WERI-Rb-1 (cell line): ENCODE measurements at regions not wholly inside any gene's neighbourhood (a gene's known extent, or its start where the extent isn't known, plus 50 kb on each side); places are given as distances from the start of the nearest gene placed in this dataset.

Experiments
- DNase-seq: peaks from one replicate; pipeline ENCODE4 v3.0.0-alpha.2; 2020
- H3K27ac ChIP-seq: fragments of 250-450 bp; sonication (Bioruptor Pico); 2 replicates; pipeline ENCODE4 v1.5.1; 2020; ENCODE audit warnings: mild to moderate bottlenecking, moderate library complexity
- H3K27me3 ChIP-seq: fragments of 250-450 bp; sonication (Bioruptor Pico); 2 replicates; pipeline ENCODE4 v1.5.1; 2021; ENCODE audit warnings: mild to moderate bottlenecking, low read depth, moderate library complexity; ENCODE audit not compliant: insufficient read depth, severe bottlenecking
- H3K36me3 ChIP-seq: fragments of 250-450 bp; sonication (Bioruptor Pico); 2 replicates; pipeline ENCODE4 v1.5.1; 2020; ENCODE audit warnings: mild to moderate bottlenecking, moderate library complexity
- H3K4me3 ChIP-seq: 2 replicates; pipeline ENCODE4 v1.5.1; 2011; ENCODE audit warnings: low read depth, mild to moderate bottlenecking, control low read depth, low read length
- H3K9me3 ChIP-seq: fragments of 250-450 bp; sonication (Bioruptor Pico); 2 replicates; pipeline ENCODE4 v1.5.1; 2021; ENCODE audit warnings: mild to moderate bottlenecking, moderate library complexity; ENCODE audit not compliant: severe bottlenecking
- TF ChIP-seq, protein P1 (sequence below): IDR thresholded peaks from 2 replicates; pipeline ENCODE4 v1.5.1; 2011; ENCODE audit warnings: low read depth, mild to moderate bottlenecking, control low read depth, inconsistent platforms, low read length

DNA sequence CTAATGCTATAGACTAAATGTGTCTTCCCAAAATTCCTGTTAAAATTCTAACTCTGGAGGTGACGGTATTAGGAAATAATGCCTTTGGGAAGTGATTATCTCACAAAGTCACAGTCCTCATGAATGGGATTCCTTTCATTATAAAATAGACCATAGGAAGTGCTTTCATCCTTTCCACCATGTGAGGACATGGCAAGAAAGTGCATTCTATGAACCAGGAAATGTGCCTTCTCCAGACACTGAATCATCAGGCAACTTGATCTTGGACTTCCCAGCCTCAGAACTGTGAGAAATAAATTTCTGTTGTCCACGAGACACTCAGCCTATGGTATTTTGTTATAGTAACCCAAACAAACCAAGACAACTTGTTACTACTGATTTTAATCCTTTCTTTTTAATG lies 582.4 kb upstream of the C9orf72 start:
- H3K27me3 ChIP-seq = no peaks in the 10 kb centered on the region
- no peak overlapping the region for H3K27ac ChIP-seq
- TF ChIP-seq, protein P1, sequence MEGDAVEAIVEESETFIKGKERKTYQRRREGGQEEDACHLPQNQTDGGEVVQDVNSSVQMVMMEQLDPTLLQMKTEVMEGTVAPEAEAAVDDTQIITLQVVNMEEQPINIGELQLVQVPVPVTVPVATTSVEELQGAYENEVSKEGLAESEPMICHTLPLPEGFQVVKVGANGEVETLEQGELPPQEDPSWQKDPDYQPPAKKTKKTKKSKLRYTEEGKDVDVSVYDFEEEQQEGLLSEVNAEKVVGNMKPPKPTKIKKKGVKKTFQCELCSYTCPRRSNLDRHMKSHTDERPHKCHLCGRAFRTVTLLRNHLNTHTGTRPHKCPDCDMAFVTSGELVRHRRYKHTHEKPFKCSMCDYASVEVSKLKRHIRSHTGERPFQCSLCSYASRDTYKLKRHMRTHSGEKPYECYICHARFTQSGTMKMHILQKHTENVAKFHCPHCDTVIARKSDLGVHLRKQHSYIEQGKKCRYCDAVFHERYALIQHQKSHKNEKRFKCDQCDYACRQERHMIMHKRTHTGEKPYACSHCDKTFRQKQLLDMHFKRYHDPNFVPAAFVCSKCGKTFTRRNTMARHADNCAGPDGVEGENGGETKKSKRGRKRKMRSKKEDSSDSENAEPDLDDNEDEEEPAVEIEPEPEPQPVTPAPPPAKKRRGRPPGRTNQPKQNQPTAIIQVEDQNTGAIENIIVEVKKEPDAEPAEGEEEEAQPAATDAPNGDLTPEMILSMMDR = no peak
- H3K36me3 ChIP-seq = no peaks in the 10 kb centered on the region
- no peak overlapping the region for H3K4me3 ChIP-seq
- H3K9me3 ChIP-seq = no peaks in the 10 kb centered on the region
- DNase-seq = no peak

DNA sequence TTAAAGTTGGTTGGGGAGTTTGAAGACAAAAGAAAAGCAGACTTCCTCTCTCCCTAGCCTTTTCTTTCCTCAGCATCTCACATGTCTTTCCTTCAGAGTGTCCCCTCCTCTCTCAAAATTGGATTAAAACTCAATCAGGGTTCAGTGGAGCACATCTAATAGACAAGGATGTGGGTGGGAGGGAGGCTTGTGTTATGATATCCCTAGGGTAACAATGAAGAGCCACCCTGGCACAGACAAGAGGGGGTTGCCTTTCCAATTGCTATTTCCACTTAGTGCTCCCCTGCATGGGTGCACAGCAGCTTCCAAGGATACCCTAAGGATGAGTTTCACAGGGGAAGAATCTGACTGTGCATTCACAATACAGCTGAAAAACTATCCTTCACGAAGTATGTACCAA lies 585.2 kb upstream of the C9orf72 start:
- Histone ChIP-seq H3K27me3 (no peaks in the 10 kb centered on the region), H3K9me3 (no peaks in the 10 kb centered on the region), H3K27ac (no peak overlapping the region), H3K4me3 (no peak overlapping the region), H3K36me3 (no peaks in the 10 kb centered on the region)
- TF ChIP-seq, protein P1 = no peak
- DNase-seq = no peak

DNA sequence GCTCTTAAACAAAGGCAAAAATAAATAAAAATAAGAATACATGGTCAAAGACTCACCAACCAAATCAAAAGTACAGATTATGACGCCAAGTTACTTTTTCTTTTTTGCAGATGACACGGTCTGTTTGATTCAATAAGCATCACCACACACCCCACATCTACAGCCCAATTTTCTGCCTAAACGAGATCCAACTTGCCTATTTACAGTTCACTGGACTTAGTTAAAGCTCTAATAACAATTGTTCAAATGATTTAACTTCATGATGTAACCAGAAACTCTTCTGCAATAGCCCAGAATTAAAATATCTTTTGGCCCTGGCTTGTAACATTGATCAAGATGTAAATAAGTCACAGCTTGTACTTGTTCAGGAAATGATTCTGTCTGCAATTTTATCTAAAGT lies 590.3 kb upstream of the C9orf72 start:
- no peak for DNase-seq
- H3K4me3 ChIP-seq = no peak overlapping the region

DNA sequence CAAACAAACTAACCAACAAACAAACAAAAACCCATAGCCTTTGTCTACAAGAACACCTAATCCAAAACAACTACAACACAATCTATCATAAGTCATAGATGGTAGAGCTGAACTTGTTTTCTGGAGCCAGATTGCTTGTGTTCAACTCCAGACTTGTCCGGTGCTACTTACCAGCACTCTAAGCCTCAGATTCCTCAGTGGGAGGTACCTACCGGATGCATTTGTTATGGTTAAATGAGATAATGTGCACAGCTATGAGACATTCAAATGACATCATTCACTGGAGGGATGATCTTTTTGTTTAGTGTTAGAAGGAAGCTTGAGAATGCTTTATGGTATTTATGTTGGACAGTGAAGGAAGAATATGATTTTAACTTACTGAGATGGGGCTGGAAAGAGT lies 592.9 kb upstream of the C9orf72 start:
- Histone ChIP-seq H3K4me3 (no peak overlapping the region), H3K36me3 (no peaks in the 10 kb centered on the region), H3K9me3 (no peaks in the 10 kb centered on the region), H3K27me3 (no peaks in the 10 kb centered on the region), H3K27ac (no peak overlapping the region)
- DNase-seq = no peak
- TF ChIP-seq, protein P1 = no peak

More for the DNA sequence above, 590.3 kb upstream of the C9orf72 start:
- Histone ChIP-seq H3K9me3 (no peaks in the 10 kb centered on the region), H3K27me3 (no peaks in the 10 kb centered on the region), H3K36me3 (no peaks in the 10 kb centered on the region), H3K27ac (no peak overlapping the region)
- TF ChIP-seq, protein P1 = no peak

DNA sequence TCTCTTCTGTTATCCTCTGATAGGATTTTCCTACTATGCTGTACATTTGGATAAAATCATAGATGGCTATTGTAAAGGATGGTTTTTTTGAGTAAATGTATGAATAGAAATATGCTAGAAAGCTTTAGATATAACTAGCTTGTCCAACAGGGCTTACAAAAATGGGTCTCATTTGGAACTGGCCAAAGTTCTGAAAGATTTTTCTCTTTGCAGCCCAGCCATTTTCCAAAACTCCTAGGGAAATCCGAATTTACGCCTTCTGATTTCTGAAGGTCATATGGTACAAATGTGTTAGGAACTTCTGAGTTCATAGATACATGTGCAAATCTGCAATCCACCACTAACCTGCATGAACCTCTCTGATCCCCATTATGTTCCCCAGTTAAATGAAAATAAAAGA lies 603.9 kb upstream of the C9orf72 start:
- no peaks in the 10 kb centered on the region for H3K36me3 ChIP-seq
- no peak for DNase-seq
- no peaks in the 10 kb centered on the region for H3K27me3 ChIP-seq
- no peak overlapping the region for H3K4me3 ChIP-seq
- no peak overlapping the region for H3K27ac ChIP-seq
- H3K9me3 ChIP-seq = no peaks in the 10 kb centered on the region
- TF ChIP-seq, protein P1 = no peak

DNA sequence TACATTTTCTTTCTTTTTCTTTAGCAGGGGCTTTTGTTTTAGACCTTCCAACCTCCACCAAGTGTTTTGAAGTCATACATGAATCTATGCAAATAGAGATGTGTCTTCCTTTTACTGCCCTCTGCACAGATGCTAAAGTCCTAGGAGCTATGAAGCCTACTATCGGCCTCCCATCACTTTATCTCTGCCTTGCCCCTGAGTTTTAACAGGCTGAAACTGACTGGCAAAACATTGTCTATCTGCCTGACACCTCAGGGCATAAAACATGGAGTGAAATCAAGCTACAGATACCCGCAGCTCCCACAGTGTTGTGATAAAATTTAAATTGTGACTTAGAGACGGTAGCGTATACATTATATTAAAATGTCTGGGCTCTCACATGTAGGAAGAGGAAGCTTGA lies 604.6 kb upstream of the C9orf72 start:
- DNase-seq = no peak
- Histone ChIP-seq H3K4me3 (no peak overlapping the region), H3K9me3 (no peaks in the 10 kb centered on the region), H3K36me3 (no peaks in the 10 kb centered on the region), H3K27ac (no peak overlapping the region), H3K27me3 (no peaks in the 10 kb centered on the region)
- TF ChIP-seq, protein P1 = no peak
